Uterus (tissue), 2 donors: ENCODE measurements at regions not wholly inside any gene's neighbourhood (a gene's known extent, or its start where the extent isn't known, plus 50 kb on each side); places are given as distances from the start of the nearest gene placed in this dataset.

ENCODE experiments used
- POLR2A ChIP-seq, 2 donors: fragments of 450-650 bp; IDR thresholded peaks; one replicate each; pipeline ENCODE4 v1.6.1; 2016; ENCODE audit warnings: antibody characterized with exemption in 2 of 2, mild to moderate bottlenecking in 1 of 2, moderate library complexity in 1 of 2
- TF ChIP-seq, protein P1 (sequence below), 4 experiments: fragments of 200-600 bp in 2 of 4; fragments of 450-650 bp in 2 of 4; sonication (generic) in 2 of 4; IDR thresholded peaks; one replicate each; pipeline ENCODE4 v1.5.1; 2016 to 2019; ENCODE audit warnings: antibody characterized with exemption in 4 of 4, mild to moderate bottlenecking in 2 of 4, moderate library complexity in 1 of 4

- TF ChIP-seq, protein P1, sequence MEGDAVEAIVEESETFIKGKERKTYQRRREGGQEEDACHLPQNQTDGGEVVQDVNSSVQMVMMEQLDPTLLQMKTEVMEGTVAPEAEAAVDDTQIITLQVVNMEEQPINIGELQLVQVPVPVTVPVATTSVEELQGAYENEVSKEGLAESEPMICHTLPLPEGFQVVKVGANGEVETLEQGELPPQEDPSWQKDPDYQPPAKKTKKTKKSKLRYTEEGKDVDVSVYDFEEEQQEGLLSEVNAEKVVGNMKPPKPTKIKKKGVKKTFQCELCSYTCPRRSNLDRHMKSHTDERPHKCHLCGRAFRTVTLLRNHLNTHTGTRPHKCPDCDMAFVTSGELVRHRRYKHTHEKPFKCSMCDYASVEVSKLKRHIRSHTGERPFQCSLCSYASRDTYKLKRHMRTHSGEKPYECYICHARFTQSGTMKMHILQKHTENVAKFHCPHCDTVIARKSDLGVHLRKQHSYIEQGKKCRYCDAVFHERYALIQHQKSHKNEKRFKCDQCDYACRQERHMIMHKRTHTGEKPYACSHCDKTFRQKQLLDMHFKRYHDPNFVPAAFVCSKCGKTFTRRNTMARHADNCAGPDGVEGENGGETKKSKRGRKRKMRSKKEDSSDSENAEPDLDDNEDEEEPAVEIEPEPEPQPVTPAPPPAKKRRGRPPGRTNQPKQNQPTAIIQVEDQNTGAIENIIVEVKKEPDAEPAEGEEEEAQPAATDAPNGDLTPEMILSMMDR (IDR thresholded peaks at IDR 0.05) = no peak
- TF ChIP-seq POLR2A (IDR thresholded peaks at IDR 0.05) = no peak
Measured at GRCh38 chr1:79903321-79903720, 896.8 kb upstream of the ADGRL4 start.
